ENCODE measurements at regions not wholly inside any gene's neighbourhood (a gene's known extent, or its start where the extent isn't known, plus 50 kb on each side); places are given as distances from the start of the nearest gene placed in this dataset.

- dilution Hi-C loops (cut with MboI; ENCODE audit: extremely low pct_ligation_motif_present, low sequenced_read_pairs) = no loop called here
- Histone ChIP-seq H3K27me3 (ENCODE audit: control insufficient read depth, extremely low read depth, insufficient read depth, low read length) (peaks cover 29% of the 10 kb centered on the region), H3K4me2 (ENCODE audit: control insufficient read depth, extremely low read depth, insufficient read depth, low read depth, low read length) (no peak overlapping the region), H3K9ac (ENCODE audit: control insufficient read depth, extremely low read depth, insufficient read depth, low read length) (no peak overlapping the region), H3K9me1 (ENCODE audit: control insufficient read depth, extremely low read depth, insufficient read depth, low read length) (no peaks in the 10 kb centered on the region), H4K20me1 (ENCODE audit: control insufficient read depth, extremely low read depth, insufficient read depth, low read length) (no peaks in the 10 kb centered on the region), H3K4me3 (ENCODE audit: control insufficient read depth in 2 of 3, extremely low read depth in 1 of 3, insufficient read depth in 2 of 3, low read depth in 1 of 3, low read length in 3 of 3) (no peak overlapping the region), H3K36me3 (ENCODE audit: control insufficient read depth in 2 of 2, extremely low read depth in 1 of 2, insufficient read depth in 2 of 2, low read length in 2 of 2) (no peaks in the 10 kb centered on the region), H3K27ac (ENCODE audit: control insufficient read depth, insufficient read depth, low read length) (no peak overlapping the region), H2AFZ (ENCODE audit: control insufficient read depth, low read length) (no peak overlapping the region), H3K79me2 (ENCODE audit: control insufficient read depth, insufficient read depth, low read length) (no peaks in the 10 kb centered on the region), H3K4me1 (ENCODE audit: control insufficient read depth, extremely low read depth, insufficient read depth, low read length) (no peaks in the 10 kb centered on the region), H3K9me3 (ENCODE audit: control insufficient read depth, low read depth, low read length) (no peaks in the 10 kb centered on the region)
- DNase-seq (ENCODE audit: low read depth, low spot score) = no peak
- no peak for TF ChIP-seq CTCF (optimal IDR thresholded peaks at IDR 0.05 in 1 of 3, IDR thresholded peaks at IDR 0.05 in 1 of 3, conservative IDR thresholded peaks at IDR 0.05 in 1 of 3; ENCODE audit: extremely low read depth in 1 of 3, insufficient read depth in 2 of 3, low read length in 3 of 3)
- no peak for TF ChIP-seq EZH2 (IDR thresholded peaks at IDR 0.05; ENCODE audit: low read length)
- FAIRE-seq = no peak
Observed at GRCh38 chr10:71046747-71047146, 158.4 kb upstream of the PCBD1 start.

- Histone ChIP-seq H4K20me1 (ENCODE audit: control insufficient read depth, extremely low read depth, insufficient read depth, low read length) (no peaks in the 10 kb centered on the region), H2AFZ (ENCODE audit: control insufficient read depth, low read length) (no peak overlapping the region), H3K9me3 (ENCODE audit: control insufficient read depth, low read depth, low read length) (no peaks in the 10 kb centered on the region), H3K9ac (ENCODE audit: control insufficient read depth, extremely low read depth, insufficient read depth, low read length) (no peak overlapping the region), H3K4me1 (ENCODE audit: control insufficient read depth, extremely low read depth, insufficient read depth, low read length) (no peaks in the 10 kb centered on the region), H3K36me3 (ENCODE audit: control insufficient read depth in 2 of 2, extremely low read depth in 1 of 2, insufficient read depth in 2 of 2, low read length in 2 of 2) (no peaks in the 10 kb centered on the region), H3K4me3 (ENCODE audit: control insufficient read depth in 2 of 3, extremely low read depth in 1 of 3, insufficient read depth in 2 of 3, low read depth in 1 of 3, low read length in 3 of 3) (no peak overlapping the region), H3K4me2 (ENCODE audit: control insufficient read depth, extremely low read depth, insufficient read depth, low read depth, low read length) (no peak overlapping the region), H3K27ac (ENCODE audit: control insufficient read depth, insufficient read depth, low read length) (no peak overlapping the region), H3K9me1 (ENCODE audit: control insufficient read depth, extremely low read depth, insufficient read depth, low read length) (no peaks in the 10 kb centered on the region), H3K27me3 (ENCODE audit: control insufficient read depth, extremely low read depth, insufficient read depth, low read length) (peaks cover 13% of the 10 kb centered on the region), H3K79me2 (ENCODE audit: control insufficient read depth, insufficient read depth, low read length) (no peaks in the 10 kb centered on the region)
- TF ChIP-seq CTCF (optimal IDR thresholded peaks at IDR 0.05 in 1 of 3, IDR thresholded peaks at IDR 0.05 in 1 of 3, conservative IDR thresholded peaks at IDR 0.05 in 1 of 3; ENCODE audit: extremely low read depth in 1 of 3, insufficient read depth in 2 of 3, low read length in 3 of 3) = no peak
- TF ChIP-seq EZH2 (IDR thresholded peaks at IDR 0.05; ENCODE audit: low read length) = no peak
- no peak for DNase-seq (ENCODE audit: low read depth, low spot score)
- FAIRE-seq = no peak
- dilution Hi-C loops (cut with MboI; ENCODE audit: extremely low pct_ligation_motif_present, low sequenced_read_pairs) = no loop called here
Observed at GRCh38 chr10:71048971-71049615, 160.7 kb upstream of the PCBD1 start.

All from keratinocyte (primary cell).